Adrenal gland (tissue), 9 donors: ENCODE measurements at regions not wholly inside any gene's neighbourhood (a gene's known extent, or its start where the extent isn't known, plus 50 kb on each side); places are given as distances from the start of the nearest gene placed in this dataset.

Experiments used
- DNase-seq, 7 donors: peaks; one replicate each; pipeline ENCODE4 v3.0.0-alpha.2; 2019 to 2020
- H3K27ac ChIP-seq, 5 donors: fragments of 200-600 bp; sonication (generic) in 4 of 5; 1 replicate in 3 of 5; 2 replicates in 2 of 5; pipeline versions ENCODE4 v1.5.1 to v1.8.0; 2016 to 2020; ENCODE audit warnings: mild to moderate bottlenecking in 1 of 5
- H3K27me3 ChIP-seq: fragments of 200-600 bp; 2 replicates; pipeline ENCODE4 v1.8.0; 2021
- H3K36me3 ChIP-seq, 2 donors: fragments of 200-600 bp; replicated peaks in 1 of 2; 1 replicate in 1 of 2; 2 replicates in 1 of 2; pipeline versions ENCODE4 v1.5.1 to v1.8.0; 2018 to 2022
- H3K4me1 ChIP-seq, 2 donors: fragments of 200-600 bp; replicated peaks in 1 of 2; 1 replicate in 1 of 2; 2 replicates in 1 of 2; pipeline versions ENCODE4 v1.5.1 to v1.8.0; 2018 to 2021
- H3K4me3 ChIP-seq, 4 donors: fragments of 200-600 bp; sonication (generic) in 3 of 4; one replicate each; pipeline ENCODE4 v1.5.1; 2016 to 2018
- H3K9me3 ChIP-seq, 3 donors: fragments of 200-600 bp; sonication (generic) in 1 of 3; replicated peaks in 1 of 3; 1 replicate in 2 of 3; 2 replicates in 1 of 3; pipeline versions ENCODE4 v1.5.1 to v1.8.0; 2016 to 2021
- POLR2A ChIP-seq, 2 donors: fragments of 450-650 bp; IDR thresholded peaks; one replicate each; pipeline ENCODE4 v1.6.1; 2017; ENCODE audit warnings: antibody characterized with exemption in 2 of 2, mild to moderate bottlenecking in 2 of 2, moderate library complexity in 1 of 2
- WGBS, 4 donors: extraction: QIAGEN DNeasy Blood & Tissue Kit in 2 of 4; methylation state at CpG; one replicate each; pipeline versions ENCODE4 v1.1.5 to v1.1.7; 2013 to 2017; 5-methylcytosine and 5-hydroxymethylcytosine counted together
- intact Hi-C, 2 donors: fragments of 100-400 bp; cut with DNase I; formaldehyde crosslinking; loops; one replicate each; pipeline versions ENCODE4 v1.14.1 to v1.15.0; 2022 to 2023
- TF ChIP-seq, protein P1 (sequence below), 6 experiments: fragments of 450-650 bp in 4 of 6; fragments of 200-600 bp in 2 of 6; sonication (generic) in 1 of 6; IDR thresholded peaks; 1 replicate in 5 of 6; 2 replicates in 1 of 6; pipeline versions ENCODE4 v1.5.1 to v1.8.0; 2016 to 2021; ENCODE audit warnings: antibody characterized with exemption in 6 of 6, mild to moderate bottlenecking in 2 of 6, moderate library complexity in 1 of 6
- donor health status: healthy with polysubstance abuse.
- donor health status: Bipolar disorder and iron deficiency.
- donor health status: DM: yes; HTN: yes; CAD: no.
- donor health status: DM: no; HTN: no; CAD: no.
- donor health status: DM: no; HTN: no; CAD: no.

DNA sequence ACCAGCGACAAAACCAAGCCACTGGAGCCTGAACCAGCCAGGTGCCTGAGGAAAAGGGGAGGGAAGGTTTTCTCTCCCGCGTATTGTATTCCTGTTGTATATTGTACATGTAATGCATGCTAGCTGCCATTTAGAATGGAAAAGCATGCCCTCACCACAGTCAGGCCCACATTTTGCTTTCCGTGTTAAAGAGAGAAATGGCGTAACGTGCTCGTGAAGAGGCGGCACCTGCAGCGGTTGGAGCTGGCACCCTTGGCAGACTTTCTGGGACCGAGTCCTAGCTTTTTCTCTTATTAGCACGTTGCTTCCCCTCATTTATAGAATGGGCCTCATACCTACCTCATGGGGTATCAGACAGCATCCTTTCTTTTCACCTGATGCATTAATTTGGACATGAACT lies 135.3 kb upstream of the IRF2BP2 start:
- no peak for DNase-seq
- 90 to 96% (median 94%) methylated on average over 11 of the region's 11 CpGs for WGBS, 4 donors
- TF ChIP-seq, protein P1, sequence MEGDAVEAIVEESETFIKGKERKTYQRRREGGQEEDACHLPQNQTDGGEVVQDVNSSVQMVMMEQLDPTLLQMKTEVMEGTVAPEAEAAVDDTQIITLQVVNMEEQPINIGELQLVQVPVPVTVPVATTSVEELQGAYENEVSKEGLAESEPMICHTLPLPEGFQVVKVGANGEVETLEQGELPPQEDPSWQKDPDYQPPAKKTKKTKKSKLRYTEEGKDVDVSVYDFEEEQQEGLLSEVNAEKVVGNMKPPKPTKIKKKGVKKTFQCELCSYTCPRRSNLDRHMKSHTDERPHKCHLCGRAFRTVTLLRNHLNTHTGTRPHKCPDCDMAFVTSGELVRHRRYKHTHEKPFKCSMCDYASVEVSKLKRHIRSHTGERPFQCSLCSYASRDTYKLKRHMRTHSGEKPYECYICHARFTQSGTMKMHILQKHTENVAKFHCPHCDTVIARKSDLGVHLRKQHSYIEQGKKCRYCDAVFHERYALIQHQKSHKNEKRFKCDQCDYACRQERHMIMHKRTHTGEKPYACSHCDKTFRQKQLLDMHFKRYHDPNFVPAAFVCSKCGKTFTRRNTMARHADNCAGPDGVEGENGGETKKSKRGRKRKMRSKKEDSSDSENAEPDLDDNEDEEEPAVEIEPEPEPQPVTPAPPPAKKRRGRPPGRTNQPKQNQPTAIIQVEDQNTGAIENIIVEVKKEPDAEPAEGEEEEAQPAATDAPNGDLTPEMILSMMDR (IDR thresholded peaks at IDR 0.05): no peak
- no peak for TF ChIP-seq POLR2A (IDR thresholded peaks at IDR 0.05)
- Histone ChIP-seq H3K4me1 (peaks cover 0 to 5% of the 10 kb centered on the region in 2 donors), H3K27me3 (no peaks in the 10 kb centered on the region), H3K9me3 (no peaks in the 10 kb centered on the region), H3K27ac (no peak overlapping the region), H3K36me3 (no peaks in the 10 kb centered on the region), H3K4me3 (no peak overlapping the region)
- intact Hi-C loops: no loop called here

DNA sequence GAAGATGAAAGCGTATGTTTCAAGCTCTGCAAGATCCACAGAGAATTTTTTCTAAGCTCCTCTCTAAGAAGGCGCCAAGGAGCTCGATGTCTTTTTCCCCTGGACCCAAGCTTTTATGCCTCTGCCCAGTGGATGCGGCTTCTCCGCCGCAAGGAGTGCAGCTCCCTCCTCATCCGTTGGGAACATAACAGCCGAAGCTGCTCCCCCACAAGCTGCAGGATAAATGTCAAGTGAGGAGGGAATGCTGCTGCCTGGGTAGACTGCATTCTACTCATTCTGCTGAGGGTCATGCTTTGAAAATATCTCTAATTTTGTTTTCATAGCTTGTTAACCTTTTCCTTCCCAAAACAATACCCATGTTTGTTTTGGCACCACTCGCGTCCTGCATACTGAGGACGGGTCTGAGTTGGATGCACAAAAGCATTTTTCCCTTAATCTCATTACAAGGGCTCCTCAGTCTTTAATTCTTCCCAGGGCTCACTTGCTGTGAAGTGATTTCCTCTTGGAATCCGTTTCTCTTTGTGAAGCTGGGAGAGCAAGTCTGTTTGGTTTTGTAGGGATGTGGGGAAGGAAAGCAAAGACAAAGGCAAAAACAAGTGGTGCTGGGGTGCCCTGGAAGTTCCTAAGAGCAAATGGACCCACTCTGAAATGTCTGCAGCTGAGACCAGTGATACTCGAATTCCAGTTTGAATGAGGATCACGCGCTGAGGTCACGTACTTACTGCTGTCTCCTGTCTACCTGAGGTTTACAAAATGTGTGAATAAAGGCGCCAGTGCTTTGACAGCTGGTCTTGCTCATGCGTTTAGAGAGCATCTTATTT lies 134.0 kb upstream of the IRF2BP2 start:
- 54 to 67% (median 61%) methylated on average over 18 of the region's 18 CpGs for WGBS, 4 donors
- peaks cover 0 to 5% of the 10 kb centered on the region in 2 donors for H3K4me1 ChIP-seq
- TF ChIP-seq, protein P1 (IDR thresholded peaks at IDR 0.05): no peak
- TF ChIP-seq POLR2A (IDR thresholded peaks at IDR 0.05): no peak
- no peak for DNase-seq
- no peaks in the 10 kb centered on the region for H3K9me3 ChIP-seq
- no peak overlapping the region for H3K4me3 ChIP-seq
- peak overlapping the region in 2 of 5 donors; percentile 31 to 39 for H3K27ac ChIP-seq
- H3K36me3 ChIP-seq: no peaks in the 10 kb centered on the region
- H3K27me3 ChIP-seq: no peaks in the 10 kb centered on the region
- intact Hi-C loops: no loop called here

DNA sequence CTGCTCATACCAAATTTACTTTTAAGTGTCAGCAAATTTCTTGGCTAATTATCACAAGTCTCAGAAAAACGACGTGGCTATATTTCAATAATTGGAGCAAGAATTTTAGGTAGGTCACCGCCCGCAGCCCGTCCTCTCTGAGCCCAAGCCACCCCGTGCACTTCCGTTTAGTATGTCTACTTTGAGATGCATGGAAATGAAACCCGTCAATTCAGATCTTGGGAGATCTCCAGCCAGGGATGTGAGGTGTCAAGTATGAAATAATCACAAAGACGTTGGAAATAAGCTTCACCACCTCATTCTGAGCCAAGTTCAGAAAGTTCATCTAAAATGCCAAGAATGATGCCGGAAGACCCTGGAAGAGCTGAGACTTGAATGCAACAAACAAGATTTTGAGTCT lies 132.6 kb upstream of the IRF2BP2 start:
- no peak overlapping the region for H3K27ac ChIP-seq
- no peaks in the 10 kb centered on the region for H3K27me3 ChIP-seq
- TF ChIP-seq, protein P1 (IDR thresholded peaks at IDR 0.05): no peak
- no peak for TF ChIP-seq POLR2A (IDR thresholded peaks at IDR 0.05)
- no peaks in the 10 kb centered on the region for H3K36me3 ChIP-seq
- H3K9me3 ChIP-seq: no peaks in the 10 kb centered on the region
- peaks cover 0 to 5% of the 10 kb centered on the region in 2 donors for H3K4me1 ChIP-seq
- no peak for DNase-seq
- H3K4me3 ChIP-seq: no peak overlapping the region
- 76 to 81% (median 77%) methylated on average over 10 of the region's 10 CpGs for WGBS, 4 donors
- intact Hi-C loops: no loop called here

DNA sequence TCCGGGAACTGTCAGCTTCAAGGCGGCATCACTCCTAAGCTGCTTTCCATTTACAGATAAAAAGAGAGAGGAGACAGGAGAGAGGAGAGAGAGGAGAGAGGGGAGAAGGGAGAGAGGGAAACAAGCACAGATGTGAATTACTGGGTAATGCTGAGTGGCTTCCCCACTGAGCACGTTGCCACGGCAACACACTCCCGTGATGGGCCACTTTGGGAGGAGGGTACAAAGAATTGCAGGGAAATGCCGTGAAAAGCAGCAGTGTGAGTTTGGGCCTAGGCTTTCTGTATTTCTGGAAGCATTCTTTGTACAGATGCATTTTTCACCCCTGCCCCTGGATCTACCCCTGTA lies 128.0 kb upstream of the IRF2BP2 start:
- Histone ChIP-seq H3K4me3 (no peak overlapping the region), H3K27me3 (no peaks in the 10 kb centered on the region), H3K4me1 (no peaks in the 10 kb centered on the region), H3K36me3 (no peaks in the 10 kb centered on the region), H3K27ac (no peak overlapping the region), H3K9me3 (no peaks in the 10 kb centered on the region)
- no peak for DNase-seq
- no peak for TF ChIP-seq POLR2A (IDR thresholded peaks at IDR 0.05)
- TF ChIP-seq, protein P1 (IDR thresholded peaks at IDR 0.05): no peak
- WGBS, 4 donors: 80 to 86% (median 83%) methylated on average over 6 of the region's 6 CpGs
- intact Hi-C loops: loop anchor here in 1 of 2 donors (10.0 kb wide), 1 partner anchor 347 kb away; no protein-coding TSS in a partner anchor
